ENCODE measurements at regions not wholly inside any gene's neighbourhood (a gene's known extent, or its start where the extent isn't known, plus 50 kb on each side); places are given as distances from the start of the nearest gene placed in this dataset.

- no peak for DNase-seq
- TF ChIP-seq GATA1 (IDR thresholded peaks at IDR 0.05; ENCODE audit: low read depth, low read length) (no peak), POLR2A (IDR thresholded peaks at IDR 0.05; ENCODE audit: low read length) (no peak)
Measured at GRCh38 chr14:97642631-97643030, 845.4 kb downstream of the VRK1 start.

GRCh38 chr14:97644365-97644764 lies 847.2 kb downstream of the VRK1 start:
- TF ChIP-seq POLR2A (IDR thresholded peaks at IDR 0.05; ENCODE audit: low read length) = no peak
- no peak for TF ChIP-seq GATA1 (IDR thresholded peaks at IDR 0.05; ENCODE audit: low read depth, low read length)

GRCh38 chr14:97649752-97650151 lies 852.6 kb downstream of the VRK1 start:
- TF ChIP-seq POLR2A (IDR thresholded peaks at IDR 0.05; ENCODE audit: low read length) = no peak
- TF ChIP-seq GATA1 (IDR thresholded peaks at IDR 0.05; ENCODE audit: low read depth, low read length) = no peak
- DNase-seq = no peak

More at GRCh38 chr14:97644365-97644764, 847.2 kb downstream of the VRK1 start:
- no peak for DNase-seq

- DNase-seq = no peak
Measured at GRCh38 chr14:97655169-97655948, 858.2 kb downstream of the VRK1 start.

GRCh38 chr14:97657609-97658008 lies 860.4 kb downstream of the VRK1 start:
- no peak for DNase-seq
- TF ChIP-seq GATA1 (IDR thresholded peaks at IDR 0.05; ENCODE audit: low read depth, low read length) (no peak), POLR2A (IDR thresholded peaks at IDR 0.05; ENCODE audit: low read length) (no peak)

More at GRCh38 chr14:97655169-97655948, 858.2 kb downstream of the VRK1 start:
- TF ChIP-seq GATA1 (IDR thresholded peaks at IDR 0.05; ENCODE audit: low read depth, low read length) (no peak), POLR2A (IDR thresholded peaks at IDR 0.05; ENCODE audit: low read length) (no peak)

GRCh38 chr14:97687944-97688630 lies 890.9 kb downstream of the VRK1 start:
- TF ChIP-seq POLR2A (IDR thresholded peaks at IDR 0.05; ENCODE audit: low read length) (no peak), GATA1 (IDR thresholded peaks at IDR 0.05; ENCODE audit: low read depth, low read length) (no peak)
- DNase-seq = no peak

GRCh38 chr14:97688631-97689336 lies 891.6 kb downstream of the VRK1 start:
- no peak for DNase-seq
- TF ChIP-seq GATA1 (IDR thresholded peaks at IDR 0.05; ENCODE audit: low read depth, low read length) (no peak), POLR2A (IDR thresholded peaks at IDR 0.05; ENCODE audit: low read length) (no peak)

GRCh38 chr14:97692084-97692483 lies 894.9 kb downstream of the VRK1 start:
- TF ChIP-seq POLR2A (IDR thresholded peaks at IDR 0.05; ENCODE audit: low read length) (no peak), GATA1 (IDR thresholded peaks at IDR 0.05; ENCODE audit: low read depth, low read length) (no peak)
- no peak for DNase-seq

GRCh38 chr14:97695456-97695981 lies 898.3 kb downstream of the VRK1 start:
- TF ChIP-seq GATA1 (IDR thresholded peaks at IDR 0.05; ENCODE audit: low read depth, low read length) (no peak), POLR2A (IDR thresholded peaks at IDR 0.05; ENCODE audit: low read length) (no peak)
- no peak for DNase-seq

GRCh38 chr14:97697772-97698171 lies 900.6 kb downstream of the VRK1 start:
- TF ChIP-seq POLR2A (IDR thresholded peaks at IDR 0.05; ENCODE audit: low read length) (no peak), GATA1 (IDR thresholded peaks at IDR 0.05; ENCODE audit: low read depth, low read length) (no peak)
- no peak for DNase-seq

- no peak for DNase-seq
- TF ChIP-seq GATA1 (IDR thresholded peaks at IDR 0.05; ENCODE audit: low read depth, low read length) (no peak), POLR2A (IDR thresholded peaks at IDR 0.05; ENCODE audit: low read length) (no peak)
Measured at GRCh38 chr14:97699026-97699425, 901.8 kb downstream of the VRK1 start.

- no peak for DNase-seq
- TF ChIP-seq GATA1 (IDR thresholded peaks at IDR 0.05; ENCODE audit: low read depth, low read length) (no peak), POLR2A (IDR thresholded peaks at IDR 0.05; ENCODE audit: low read length) (no peak)
Measured at GRCh38 chr14:97703006-97703760, 906.0 kb downstream of the VRK1 start.

- no peak for DNase-seq
- TF ChIP-seq POLR2A (IDR thresholded peaks at IDR 0.05; ENCODE audit: low read length) (no peak), GATA1 (IDR thresholded peaks at IDR 0.05; ENCODE audit: low read depth, low read length) (no peak)
Measured at GRCh38 chr14:97704316-97704885, 907.2 kb downstream of the VRK1 start.

Data from erythroblast (primary cell).